Gastroesophageal sphincter (tissue), 4 donors: ENCODE measurements at regions not wholly inside any gene's neighbourhood (a gene's known extent, or its start where the extent isn't known, plus 50 kb on each side); places are given as distances from the start of the nearest gene placed in this dataset.

Experiments
- ATAC-seq: fragments of 150-250 bp; one replicate; pipeline ENCODE4 v1.9.1; 2016; ENCODE audit warnings: mild to moderate bottlenecking, moderate library complexity
- H3K27ac ChIP-seq, 4 donors: fragments of 200-600 bp; sonication (generic) in 3 of 4; 1 replicate in 3 of 4; 2 replicates in 1 of 4; pipeline ENCODE4 v1.5.1; 2016 to 2019
- H3K27me3 ChIP-seq: fragments of 200-600 bp; sonication (generic); one replicate; pipeline ENCODE4 v1.5.1; 2019
- H3K36me3 ChIP-seq, 2 donors: fragments of 200-600 bp; sonication (generic); one replicate each; pipeline ENCODE4 v1.5.1; 2019; ENCODE audit warnings: control low read depth in 1 of 2
- H3K4me1 ChIP-seq, 3 donors: fragments of 200-600 bp; sonication (generic); 1 replicate in 2 of 3; 2 replicates in 1 of 3; pipeline ENCODE4 v1.5.1; 2016 to 2019; ENCODE audit warnings: control low read depth in 2 of 3
- H3K4me3 ChIP-seq, 2 donors: fragments of 200-600 bp; sonication (generic); one replicate each; pipeline ENCODE4 v1.5.1; 2019; ENCODE audit warnings: mild to moderate bottlenecking in 1 of 2, moderate library complexity in 1 of 2
- H3K9me3 ChIP-seq, 3 donors: fragments of 200-600 bp; sonication (generic); one replicate each; pipeline ENCODE4 v1.5.1; 2017 to 2019; ENCODE audit warnings: control low read depth in 2 of 3
- CTCF ChIP-seq, 4 experiments: fragments of 200-600 bp in 2 of 4; fragments of 450-650 bp in 2 of 4; sonication (generic) in 1 of 4; IDR thresholded peaks; one replicate each; pipeline ENCODE4 v1.5.1; 2017 to 2019; ENCODE audit warnings: antibody characterized with exemption in 4 of 4, mild to moderate bottlenecking in 2 of 4, moderate library complexity in 2 of 4
- EP300 ChIP-seq: sonication (generic); formaldehyde crosslinking; IDR thresholded peaks from one replicate; pipeline ENCODE4 v1.6.1; 2017; ENCODE audit warnings: antibody characterized with exemption, mild to moderate bottlenecking
- POLR2A ChIP-seq, 2 donors: fragments of 450-650 bp; IDR thresholded peaks; one replicate each; pipeline ENCODE4 v1.6.1; 2017; ENCODE audit warnings: antibody characterized with exemption in 2 of 2, mild to moderate bottlenecking in 2 of 2, moderate library complexity in 1 of 2
- POLR2AphosphoS5 ChIP-seq: sonication (generic); formaldehyde crosslinking; IDR thresholded peaks from one replicate; pipeline ENCODE4 v1.6.1; 2017; ENCODE audit warnings: antibody characterized with exemption
- WGBS, 2 donors: methylation state at CpG; one replicate each; pipeline ENCODE4 v1.1.5; 2018; ENCODE audit warnings: low coverage in 1 of 2; 5-methylcytosine and 5-hydroxymethylcytosine counted together

- no peak for ATAC-seq
- Histone ChIP-seq H3K36me3 (no peaks in the 10 kb centered on the region), H3K4me3 (no peak overlapping the region), H3K4me1 (no peaks in the 10 kb centered on the region), H3K27ac (no peak overlapping the region), H3K9me3 (peaks cover 0 to 13% (median 0%) of the 10 kb centered on the region in 3 donors), H3K27me3 (peaks cover 3% of the 10 kb centered on the region)
- 50 to 62% methylated on average over 2 of the region's 2 CpGs for whole genome bisulfite sequencing, 2 donors
- no peak for TF ChIP-seq EP300
- no peak for TF ChIP-seq POLR2AphosphoS5
- no peak for TF ChIP-seq CTCF (IDR thresholded peaks at IDR 0.05)
- TF ChIP-seq POLR2A (IDR thresholded peaks at IDR 0.05), result no peak
These were observed 210.2 kb downstream of the PAX3 start for GRCh38 chr2:222088561-222088960.

GRCh38 chr2:222087998-222088397 lies 210.8 kb downstream of the PAX3 start:
- H3K36me3 ChIP-seq, result no peaks in the 10 kb centered on the region
- H3K4me1 ChIP-seq, result no peaks in the 10 kb centered on the region
- TF ChIP-seq EP300 (no peak), POLR2A (IDR thresholded peaks at IDR 0.05) (no peak), POLR2AphosphoS5 (no peak), CTCF (IDR thresholded peaks at IDR 0.05) (no peak)
- H3K27me3 ChIP-seq, result peaks cover 3% of the 10 kb centered on the region
- H3K4me3 ChIP-seq, result no peak overlapping the region
- peaks cover 0 to 13% (median 0%) of the 10 kb centered on the region in 3 donors for H3K9me3 ChIP-seq
- no peak for ATAC-seq
- WGBS, 2 donors, result 62 to 68% methylated on average over 3 of the region's 3 CpGs
- H3K27ac ChIP-seq, result no peak overlapping the region

GRCh38 chr2:222082201-222082600 lies 216.6 kb downstream of the PAX3 start:
- Histone ChIP-seq H3K9me3 (no peaks in the 10 kb centered on the region), H3K27me3 (peaks cover 6% of the 10 kb centered on the region), H3K4me3 (no peak overlapping the region), H3K36me3 (no peaks in the 10 kb centered on the region), H3K4me1 (no peaks in the 10 kb centered on the region), H3K27ac (no peak overlapping the region)
- no peak for ATAC-seq
- no peak for TF ChIP-seq POLR2AphosphoS5
- no peak for TF ChIP-seq EP300
- TF ChIP-seq CTCF (IDR thresholded peaks at IDR 0.05), result no peak
- no peak for TF ChIP-seq POLR2A (IDR thresholded peaks at IDR 0.05)
- WGBS, 2 donors, result 39 to 58% methylated on average over 2 to 3 of the region's 3 CpGs

GRCh38 chr2:222080141-222080540 lies 218.7 kb downstream of the PAX3 start:
- Histone ChIP-seq H3K27ac (no peak overlapping the region), H3K4me3 (no peak overlapping the region), H3K27me3 (peaks cover 6% of the 10 kb centered on the region), H3K36me3 (no peaks in the 10 kb centered on the region), H3K9me3 (no peaks in the 10 kb centered on the region), H3K4me1 (no peaks in the 10 kb centered on the region)
- no peak for TF ChIP-seq POLR2AphosphoS5
- TF ChIP-seq EP300, result no peak
- no peak for TF ChIP-seq POLR2A (IDR thresholded peaks at IDR 0.05)
- no peak for TF ChIP-seq CTCF (IDR thresholded peaks at IDR 0.05)
- WGBS, 2 donors, result 75 to 79% methylated on average over 2 of the region's 2 CpGs
- no peak for ATAC-seq

- no peak for TF ChIP-seq POLR2A (IDR thresholded peaks at IDR 0.05)
- TF ChIP-seq POLR2AphosphoS5, result no peak
- TF ChIP-seq EP300, result no peak
- TF ChIP-seq CTCF (IDR thresholded peaks at IDR 0.05), result no peak
These were observed 221.7 kb downstream of the PAX3 start for GRCh38 chr2:222076973-222077690.

More at GRCh38 chr2:222076973-222077690, 221.7 kb downstream of the PAX3 start:
- Histone ChIP-seq H3K4me3 (no peak overlapping the region), H3K9me3 (no peaks in the 10 kb centered on the region), H3K4me1 (no peaks in the 10 kb centered on the region), H3K36me3 (no peaks in the 10 kb centered on the region), H3K27me3 (peaks cover 6% of the 10 kb centered on the region), H3K27ac (no peak overlapping the region)
- WGBS, 2 donors, result 53 to 74% methylated on average over 4 to 6 of the region's 7 CpGs
- ATAC-seq, result no peak
